Adrenal gland (tissue), 9 donors: ENCODE measurements at regions not wholly inside any gene's neighbourhood (a gene's known extent, or its start where the extent isn't known, plus 50 kb on each side); places are given as distances from the start of the nearest gene placed in this dataset.
A peak's percentile ranks its signal among the peaks of the same experiment; 100 is the strongest.
"Not testable (repeated sequence)": the region's sequence is repeated elsewhere in the genome, so short reads cannot be mapped to it uniquely, and the experiment has no call there.

Experiments
- DNase-seq, 7 donors: peaks; one replicate each; pipeline ENCODE4 v3.0.0-alpha.2; 2019 to 2020
- H3K27ac ChIP-seq, 5 donors: fragments of 200-600 bp; sonication (generic) in 4 of 5; 1 replicate in 3 of 5; 2 replicates in 2 of 5; pipeline versions ENCODE4 v1.5.1 to v1.8.0; 2016 to 2020; ENCODE audit warnings: mild to moderate bottlenecking in 1 of 5
- H3K27me3 ChIP-seq: fragments of 200-600 bp; 2 replicates; pipeline ENCODE4 v1.8.0; 2021
- H3K36me3 ChIP-seq, 2 donors: fragments of 200-600 bp; replicated peaks in 1 of 2; 1 replicate in 1 of 2; 2 replicates in 1 of 2; pipeline versions ENCODE4 v1.5.1 to v1.8.0; 2018 to 2022
- H3K4me1 ChIP-seq, 2 donors: fragments of 200-600 bp; replicated peaks in 1 of 2; 1 replicate in 1 of 2; 2 replicates in 1 of 2; pipeline versions ENCODE4 v1.5.1 to v1.8.0; 2018 to 2021
- H3K4me3 ChIP-seq, 4 donors: fragments of 200-600 bp; sonication (generic) in 3 of 4; one replicate each; pipeline ENCODE4 v1.5.1; 2016 to 2018
- H3K9me3 ChIP-seq, 3 donors: fragments of 200-600 bp; sonication (generic) in 1 of 3; replicated peaks in 1 of 3; 1 replicate in 2 of 3; 2 replicates in 1 of 3; pipeline versions ENCODE4 v1.5.1 to v1.8.0; 2016 to 2021
- POLR2A ChIP-seq, 2 donors: fragments of 450-650 bp; IDR thresholded peaks; one replicate each; pipeline ENCODE4 v1.6.1; 2017; ENCODE audit warnings: antibody characterized with exemption in 2 of 2, mild to moderate bottlenecking in 2 of 2, moderate library complexity in 1 of 2
- WGBS, 4 donors: extraction: QIAGEN DNeasy Blood & Tissue Kit in 2 of 4; methylation state at CpG; one replicate each; pipeline versions ENCODE4 v1.1.5 to v1.1.7; 2013 to 2017; 5-methylcytosine and 5-hydroxymethylcytosine counted together
- intact Hi-C, 2 donors: fragments of 100-400 bp; cut with DNase I; formaldehyde crosslinking; loops; one replicate each; pipeline versions ENCODE4 v1.14.1 to v1.15.0; 2022 to 2023
- TF ChIP-seq, protein P1 (sequence below), 6 experiments: fragments of 450-650 bp in 4 of 6; fragments of 200-600 bp in 2 of 6; sonication (generic) in 1 of 6; IDR thresholded peaks; 1 replicate in 5 of 6; 2 replicates in 1 of 6; pipeline versions ENCODE4 v1.5.1 to v1.8.0; 2016 to 2021; ENCODE audit warnings: antibody characterized with exemption in 6 of 6, mild to moderate bottlenecking in 2 of 6, moderate library complexity in 1 of 6
- donor health status: healthy with polysubstance abuse.
- donor health status: Bipolar disorder and iron deficiency.
- donor health status: DM: yes; HTN: yes; CAD: no.
- donor health status: DM: no; HTN: no; CAD: no.
- donor health status: DM: no; HTN: no; CAD: no.

DNA sequence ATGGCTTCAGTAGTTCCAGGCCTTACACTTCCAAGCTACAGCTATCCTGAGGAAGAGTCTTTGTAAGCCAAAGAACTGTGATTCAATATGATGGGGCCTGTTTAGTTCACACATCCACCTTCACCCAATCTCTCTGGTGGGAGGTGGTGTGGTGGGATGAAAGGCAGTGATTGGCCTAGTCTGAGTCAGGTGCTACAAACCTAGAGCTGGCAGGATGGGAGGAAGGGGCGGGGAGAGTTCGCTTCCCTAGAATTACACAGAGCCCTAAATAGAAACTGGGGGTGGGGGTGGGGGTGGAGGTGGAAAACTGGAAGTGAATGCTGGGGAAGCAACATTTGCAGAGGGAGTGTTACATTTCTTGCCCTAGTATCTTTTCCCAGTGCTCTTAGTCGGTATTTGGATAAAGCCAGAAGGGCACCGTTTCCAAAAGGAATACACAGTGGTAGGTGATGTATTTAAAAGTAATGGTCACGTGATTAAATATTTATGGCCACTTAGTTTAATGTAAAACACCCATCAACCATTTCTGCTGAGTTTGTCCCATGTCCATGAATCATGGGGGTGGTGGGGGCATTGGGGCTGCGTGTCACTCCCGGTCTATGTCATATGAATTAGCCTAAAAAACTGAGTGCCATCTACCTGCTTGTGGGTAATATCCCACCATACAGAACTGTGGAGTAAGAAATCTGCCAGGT lies 247.6 kb upstream of the PROK2 start:
- TF ChIP-seq, protein P1, sequence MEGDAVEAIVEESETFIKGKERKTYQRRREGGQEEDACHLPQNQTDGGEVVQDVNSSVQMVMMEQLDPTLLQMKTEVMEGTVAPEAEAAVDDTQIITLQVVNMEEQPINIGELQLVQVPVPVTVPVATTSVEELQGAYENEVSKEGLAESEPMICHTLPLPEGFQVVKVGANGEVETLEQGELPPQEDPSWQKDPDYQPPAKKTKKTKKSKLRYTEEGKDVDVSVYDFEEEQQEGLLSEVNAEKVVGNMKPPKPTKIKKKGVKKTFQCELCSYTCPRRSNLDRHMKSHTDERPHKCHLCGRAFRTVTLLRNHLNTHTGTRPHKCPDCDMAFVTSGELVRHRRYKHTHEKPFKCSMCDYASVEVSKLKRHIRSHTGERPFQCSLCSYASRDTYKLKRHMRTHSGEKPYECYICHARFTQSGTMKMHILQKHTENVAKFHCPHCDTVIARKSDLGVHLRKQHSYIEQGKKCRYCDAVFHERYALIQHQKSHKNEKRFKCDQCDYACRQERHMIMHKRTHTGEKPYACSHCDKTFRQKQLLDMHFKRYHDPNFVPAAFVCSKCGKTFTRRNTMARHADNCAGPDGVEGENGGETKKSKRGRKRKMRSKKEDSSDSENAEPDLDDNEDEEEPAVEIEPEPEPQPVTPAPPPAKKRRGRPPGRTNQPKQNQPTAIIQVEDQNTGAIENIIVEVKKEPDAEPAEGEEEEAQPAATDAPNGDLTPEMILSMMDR (IDR thresholded peaks at IDR 0.05) = no peak
- no peak for TF ChIP-seq POLR2A (IDR thresholded peaks at IDR 0.05)
- intact Hi-C loops = no loop called here
- Histone ChIP-seq H3K36me3 (no peaks in the 10 kb centered on the region), H3K4me3 (no peak overlapping the region), H3K27me3 (no peaks in the 10 kb centered on the region), H3K27ac (no peak overlapping the region), H3K4me1 (no peaks in the 10 kb centered on the region), H3K9me3 (no peaks in the 10 kb centered on the region)
- WGBS, 4 donors = 82 to 88% (median 85%) methylated on average over 7 of the region's 7 CpGs
- DNase-seq = peak in 2 of 7 donors; percentile 9 to 56

DNA sequence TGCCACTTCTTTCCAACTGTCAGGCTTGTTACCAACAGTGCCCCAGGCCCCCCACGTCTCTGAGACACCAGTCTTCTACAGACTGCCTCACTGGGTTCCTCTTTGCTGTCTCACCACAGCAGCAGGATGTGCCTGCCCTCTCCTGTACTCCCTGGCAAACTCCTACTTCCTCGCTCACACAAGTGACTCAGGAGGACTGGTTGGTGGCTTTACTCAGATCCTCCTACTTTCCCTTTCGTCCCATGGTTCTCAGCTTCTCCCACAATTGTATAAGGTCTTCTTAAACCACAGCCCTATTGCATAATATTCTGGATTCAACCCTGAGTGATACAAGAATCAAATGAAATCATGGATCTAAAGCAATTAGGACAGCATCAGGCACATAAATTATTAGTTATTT lies 246.6 kb upstream of the PROK2 start:
- peak in 5 of 7 donors; percentile 17 to 63 (median 45) for DNase-seq
- H3K4me1 ChIP-seq = no peaks in the 10 kb centered on the region
- H3K9me3 ChIP-seq = no peaks in the 10 kb centered on the region
- H3K27me3 ChIP-seq = no peaks in the 10 kb centered on the region
- TF ChIP-seq POLR2A (IDR thresholded peaks at IDR 0.05) = no peak
- TF ChIP-seq, protein P1 (IDR thresholded peaks at IDR 0.05) = no peak
- H3K4me3 ChIP-seq = no peak overlapping the region
- H3K36me3 ChIP-seq = no peaks in the 10 kb centered on the region
- WGBS, 4 donors = 69 to 82% (median 76%) methylated on average over 3 of the region's 3 CpGs
- intact Hi-C loops = no loop called here
- no peak overlapping the region for H3K27ac ChIP-seq

DNA sequence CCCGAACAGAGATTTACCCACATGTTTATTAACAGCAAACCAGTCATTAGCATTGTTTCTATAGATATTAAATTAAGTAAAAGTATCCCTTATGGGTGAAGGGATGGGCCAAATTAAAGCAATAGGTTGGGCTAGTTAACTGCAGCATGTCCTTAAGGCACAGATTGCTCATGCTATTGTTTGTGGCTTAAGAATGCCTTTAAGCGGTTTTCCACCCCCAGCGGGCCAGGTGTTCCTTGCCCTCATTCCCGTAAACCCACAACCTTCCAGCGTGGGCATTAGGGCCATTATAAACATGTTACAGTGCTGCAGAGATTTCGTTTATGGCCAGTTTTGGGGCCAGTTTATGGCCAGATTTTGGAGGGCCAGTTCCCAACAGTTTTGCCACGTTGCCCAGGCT lies 245.3 kb upstream of the PROK2 start:
- H3K27ac ChIP-seq, H3K9me3 ChIP-seq, H3K36me3 ChIP-seq, intact Hi-C loops, H3K4me3 ChIP-seq, H3K4me1 ChIP-seq, H3K27me3 ChIP-seq, DNase-seq: not testable (repeated sequence)
- 89 to 98% (median 92%) methylated on average over 6 to 7 of the region's 7 CpGs for WGBS, 4 donors

DNA sequence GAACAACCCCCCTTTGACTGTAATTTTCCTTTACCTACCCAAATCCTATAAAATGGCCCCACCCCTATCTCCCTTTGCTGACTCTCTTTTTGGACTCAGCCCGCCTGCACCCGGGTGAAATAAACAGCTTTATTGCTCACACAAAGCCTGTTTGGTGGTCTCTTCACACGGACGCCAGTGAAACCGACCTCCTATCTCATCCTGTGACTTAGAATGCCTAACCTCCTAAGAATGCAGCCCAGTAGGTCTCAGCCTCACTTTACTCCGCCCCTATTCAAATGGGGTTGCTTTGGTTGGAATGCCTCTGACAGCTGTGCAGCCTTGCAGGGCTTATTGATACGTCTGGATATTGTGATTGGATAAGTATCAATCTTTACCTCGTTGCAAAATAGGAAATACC lies 243.8 kb upstream of the PROK2 start:
- DNase-seq, H3K27ac ChIP-seq, H3K36me3 ChIP-seq, H3K9me3 ChIP-seq, intact Hi-C loops, H3K4me1 ChIP-seq, H3K4me3 ChIP-seq, H3K27me3 ChIP-seq: not testable (repeated sequence)
- 79 to 88% (median 83%) methylated on average over 8 of the region's 8 CpGs for WGBS, 4 donors

DNA sequence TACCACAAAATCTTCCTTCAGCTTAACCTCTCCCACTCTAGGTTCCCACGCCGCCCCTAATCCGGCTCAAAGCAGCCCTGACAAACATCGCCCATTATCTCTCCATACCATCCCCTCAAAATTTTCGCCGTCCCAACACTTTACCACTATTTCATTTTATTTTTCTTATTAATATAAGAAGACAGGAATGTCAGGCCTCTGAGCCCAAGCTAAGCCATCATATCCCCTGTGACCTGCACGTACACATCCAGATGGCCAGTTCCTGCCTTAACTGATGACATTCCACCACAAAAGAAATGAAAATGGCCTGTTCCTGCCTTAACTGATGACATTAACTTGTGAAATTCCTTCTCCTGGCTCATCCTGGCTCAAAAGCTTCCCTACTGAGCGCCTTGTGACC lies 243.4 kb upstream of the PROK2 start:
- intact Hi-C loops, H3K27me3 ChIP-seq, DNase-seq, H3K4me3 ChIP-seq, H3K36me3 ChIP-seq, H3K4me1 ChIP-seq, H3K27ac ChIP-seq, H3K9me3 ChIP-seq: not testable (repeated sequence)
- WGBS, 4 donors = 91 to 97% (median 94%) methylated on average over 7 to 8 of the region's 8 CpGs

DNA sequence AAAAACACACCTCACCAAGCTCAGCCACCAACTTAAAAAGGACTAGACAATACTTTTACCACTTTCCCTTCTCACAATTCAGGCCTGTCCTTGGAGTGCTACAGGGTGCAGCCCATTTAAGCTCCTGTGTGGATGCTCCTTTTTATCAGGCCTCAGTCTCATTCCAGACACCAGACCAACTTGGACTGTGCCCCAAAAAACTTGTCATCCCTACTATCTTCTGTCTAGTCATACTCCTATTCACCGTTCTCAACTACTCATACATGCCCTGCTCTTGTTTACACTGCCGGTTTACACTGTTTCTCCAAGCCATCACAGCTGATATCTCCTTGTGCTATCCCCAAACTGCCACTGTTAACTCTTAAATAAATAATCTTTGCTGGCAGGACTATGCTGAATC lies 242.8 kb upstream of the PROK2 start:
- intact Hi-C loops, H3K27me3 ChIP-seq, DNase-seq, H3K4me3 ChIP-seq, H3K9me3 ChIP-seq, H3K27ac ChIP-seq, H3K36me3 ChIP-seq, H3K4me1 ChIP-seq: not testable (repeated sequence)
- WGBS, 4 donors = 80 to 100% (median 92%) methylated on average over 1 to 2 of the region's 2 CpGs
